ENCODE measurements at regions not wholly inside any gene's neighbourhood (a gene's known extent, or its start where the extent isn't known, plus 50 kb on each side); places are given as distances from the start of the nearest gene placed in this dataset.

GRCh38 chr22:47550524-47551430 is 788.3 kb downstream of the TBC1D22A start:
- H3K4me1 ChIP-seq, result no peaks in the 10 kb centered on the region
- H3K36me3 ChIP-seq, result no peaks in the 10 kb centered on the region
- no peak for DNase-seq
- H3K9me3 ChIP-seq, result no peaks in the 10 kb centered on the region
- H3K27ac ChIP-seq, result no peak overlapping the region
- intact Hi-C loops (cut with DNase I), result no loop called here
- TF ChIP-seq POLR2A (IDR thresholded peaks at IDR 0.05) (no peak), CTCF (IDR thresholded peaks at IDR 0.05) (no peak)
- peaks cover 0 to 47% (median 0%) of the 10 kb centered on the region in 4 donors for H3K27me3 ChIP-seq
- no peak overlapping the region for H3K4me3 ChIP-seq
- 23 to 50% methylated on average over 11 to 21 of the region's 23 CpGs for WGBS, 2 donors

GRCh38 chr22:47549741-47550340 is 787.4 kb downstream of the TBC1D22A start:
- no peaks in the 10 kb centered on the region for H3K9me3 ChIP-seq
- H3K4me1 ChIP-seq, result no peaks in the 10 kb centered on the region
- no peak for TF ChIP-seq POLR2A (IDR thresholded peaks at IDR 0.05)
- no peak for TF ChIP-seq CTCF (IDR thresholded peaks at IDR 0.05)
- intact Hi-C loops (cut with DNase I), result no loop called here
- peaks cover 0 to 49% (median 0%) of the 10 kb centered on the region in 4 donors for H3K27me3 ChIP-seq
- no peak overlapping the region for H3K27ac ChIP-seq
- WGBS, 2 donors, result 57 to 72% methylated on average over 8 to 17 of the region's 17 CpGs
- H3K36me3 ChIP-seq, result no peaks in the 10 kb centered on the region
- H3K4me3 ChIP-seq, result no peak overlapping the region
- DNase-seq, result no peak

GRCh38 chr22:47548953-47549740 is 786.7 kb downstream of the TBC1D22A start:
- TF ChIP-seq POLR2A (IDR thresholded peaks at IDR 0.05) (no peak), CTCF (IDR thresholded peaks at IDR 0.05) (no peak)
- peaks cover 0 to 49% (median 0%) of the 10 kb centered on the region in 4 donors for H3K27me3 ChIP-seq
- no peak overlapping the region for H3K4me3 ChIP-seq
- DNase-seq, result no peak
- intact Hi-C loops (cut with DNase I), result no loop called here
- H3K9me3 ChIP-seq, result no peaks in the 10 kb centered on the region
- H3K27ac ChIP-seq, result no peak overlapping the region
- H3K36me3 ChIP-seq, result no peaks in the 10 kb centered on the region
- WGBS, 2 donors, result 76 to 87% methylated on average over 5 to 7 of the region's 12 CpGs
- H3K4me1 ChIP-seq, result no peaks in the 10 kb centered on the region

- H3K4me3 ChIP-seq, result no peak overlapping the region
- H3K27ac ChIP-seq, result no peak overlapping the region
- no peaks in the 10 kb centered on the region for H3K36me3 ChIP-seq
- no peak for DNase-seq
- H3K27me3 ChIP-seq, result peaks cover 0 to 44% (median 0%) of the 10 kb centered on the region in 4 donors
- intact Hi-C loops (cut with DNase I), result no loop called here
- no peaks in the 10 kb centered on the region for H3K4me1 ChIP-seq
- H3K9me3 ChIP-seq, result no peaks in the 10 kb centered on the region
- WGBS, 2 donors, result 71 to 89% methylated on average over 8 to 16 of the region's 20 CpGs
- no peak for TF ChIP-seq POLR2A (IDR thresholded peaks at IDR 0.05)
- no peak for TF ChIP-seq CTCF (IDR thresholded peaks at IDR 0.05)
Observed at GRCh38 chr22:47547881-47548650, 785.6 kb downstream of the TBC1D22A start.

All from esophagus squamous epithelium (tissue), 5 donors.